OCI-LY1 (cell line): ENCODE measurements at regions not wholly inside any gene's neighbourhood (a gene's known extent, or its start where the extent isn't known, plus 50 kb on each side); places are given as distances from the start of the nearest gene placed in this dataset.

Experiments
- H2AFZ ChIP-seq: fragments of 200-600 bp; sonication (generic), shearing (Covaris generic); 2 replicates; pipeline ENCODE4 v1.6.0; 2014; ENCODE audit warnings: antibody characterized with exemption, mild to moderate bottlenecking, low read length
- H3F3A ChIP-seq: fragments of 200-600 bp; sonication (generic), shearing (Covaris generic); 2 replicates; pipeline ENCODE4 v1.6.0; 2014; ENCODE audit warnings: mild to moderate bottlenecking, antibody characterized with exemption, low read length, moderate library complexity; ENCODE audit not compliant: insufficient read depth
- H3K27ac ChIP-seq: fragments of 200-600 bp; sonication (generic); 2 replicates; pipeline ENCODE4 v1.5.1; 2014; ENCODE audit warnings: low read length, mixed run types, mild to moderate bottlenecking, low read depth; ENCODE audit not compliant: poor library complexity, severe bottlenecking
- H3K27me3 ChIP-seq: fragments of 200-600 bp; sonication (generic); 2 replicates; pipeline ENCODE4 v1.6.0; 2014; ENCODE audit warnings: antibody characterized with exemption, mild to moderate bottlenecking, low read length, moderate library complexity; ENCODE audit not compliant: insufficient read depth
- H3K36me3 ChIP-seq: fragments of 200-600 bp; sonication (generic); 2 replicates; pipeline ENCODE4 v1.6.1; 2014; ENCODE audit warnings: mild to moderate bottlenecking, antibody characterized with exemption, low read length, moderate library complexity, mixed read lengths; ENCODE audit not compliant: insufficient read depth
- H3K4me1 ChIP-seq: fragments of 200-600 bp; sonication (generic); 2 replicates; pipeline ENCODE4 v1.5.1; 2014; ENCODE audit warnings: mild to moderate bottlenecking, low read length, moderate library complexity; ENCODE audit not compliant: insufficient read depth, severe bottlenecking
- H3K4me2 ChIP-seq: fragments of 200-600 bp; sonication (generic), shearing (Covaris generic); 2 replicates; pipeline ENCODE4 v1.6.1; 2014; ENCODE audit warnings: low read length
- H3K4me3 ChIP-seq: fragments of 200-600 bp; sonication (generic); 2 replicates; pipeline ENCODE4 v1.5.1; 2014; ENCODE audit warnings: low read length, low read depth, mild to moderate bottlenecking, mixed read lengths; ENCODE audit not compliant: poor library complexity, severe bottlenecking
- H3K79me2 ChIP-seq: fragments of 200-600 bp; shearing (Covaris generic); 2 replicates; pipeline ENCODE4 v1.6.1; 2016; ENCODE audit warnings: mixed run types, low read length, mixed read lengths; ENCODE audit not compliant: insufficient read depth
- H3K9ac ChIP-seq: fragments of 200-600 bp; sonication (generic), shearing (Covaris generic); 2 replicates; pipeline ENCODE4 v1.6.1; 2014; ENCODE audit warnings: mild to moderate bottlenecking, low read length, mixed read lengths
- H3K9me2 ChIP-seq: fragments of 200-600 bp; sonication (generic), shearing (Covaris generic); 2 replicates; pipeline ENCODE4 v1.6.1; 2014; ENCODE audit warnings: low read depth, mild to moderate bottlenecking, low read length, mixed read lengths
- H3K9me3 ChIP-seq: fragments of 200-600 bp; shearing (Covaris generic); 2 replicates; pipeline ENCODE4 v1.6.1; 2014; ENCODE audit warnings: low read length, mixed read lengths
- H4K20me1 ChIP-seq: fragments of 200-600 bp; sonication (generic), shearing (Covaris generic); 2 replicates; pipeline ENCODE4 v1.6.0; 2016; ENCODE audit warnings: mild to moderate bottlenecking, low read length; ENCODE audit not compliant: insufficient read depth
- CTCF ChIP-seq: fragments of 200-600 bp; sonication (generic), shearing (Covaris generic); IDR thresholded peaks from 2 replicates; pipeline ENCODE4 v1.5.1; 2017; ENCODE audit warnings: mild to moderate bottlenecking, antibody characterized with exemption, low read length, moderate library complexity, mixed read lengths
- EZH2 ChIP-seq: fragments of 200-600 bp; sonication (generic), shearing (Covaris generic); IDR thresholded peaks from 2 replicates; pipeline ENCODE4 v1.8.0; 2017; ENCODE audit warnings: borderline replicate concordance, mixed run types, mild to moderate bottlenecking, antibody characterized with exemption, low read length, moderate library complexity, mixed read lengths

- Histone ChIP-seq H3K4me3 (no peak overlapping the region), H3K9me3 (no peaks in the 10 kb centered on the region), H2AFZ (no peak overlapping the region), H3K9ac (no peak overlapping the region), H3K4me1 (no peaks in the 10 kb centered on the region), H4K20me1 (no peaks in the 10 kb centered on the region), H3K9me2 (no peaks in the 10 kb centered on the region), H3K4me2 (no peak overlapping the region), H3K27ac (no peak overlapping the region), H3F3A (no peaks in the 10 kb centered on the region), H3K79me2 (no peaks in the 10 kb centered on the region), H3K36me3 (no peaks in the 10 kb centered on the region), H3K27me3 (no peaks in the 10 kb centered on the region)
- TF ChIP-seq CTCF, result no peak
- no peak for TF ChIP-seq EZH2
These were observed 98.4 kb downstream of the EFNB1 start for GRCh38 chrX:68927178-68927577.

GRCh38 chrX:68923147-68923546 lies 94.3 kb downstream of the EFNB1 start:
- Histone ChIP-seq H3K79me2 (no peaks in the 10 kb centered on the region), H2AFZ (no peak overlapping the region), H3K27ac (no peak overlapping the region), H3F3A (no peaks in the 10 kb centered on the region), H3K4me2 (no peak overlapping the region), H3K9me3 (no peaks in the 10 kb centered on the region), H3K9ac (no peak overlapping the region), H4K20me1 (no peaks in the 10 kb centered on the region), H3K36me3 (no peaks in the 10 kb centered on the region), H3K4me1 (no peaks in the 10 kb centered on the region), H3K4me3 (no peak overlapping the region), H3K9me2 (no peaks in the 10 kb centered on the region), H3K27me3 (no peaks in the 10 kb centered on the region)
- TF ChIP-seq CTCF (no peak), EZH2 (no peak)

- Histone ChIP-seq H3K27ac (no peak overlapping the region), H3K36me3 (no peaks in the 10 kb centered on the region), H3K9ac (no peak overlapping the region), H3K27me3 (no peaks in the 10 kb centered on the region), H3K4me3 (no peak overlapping the region), H3K4me2 (no peak overlapping the region), H4K20me1 (no peaks in the 10 kb centered on the region), H3K79me2 (no peaks in the 10 kb centered on the region), H3K4me1 (no peaks in the 10 kb centered on the region), H2AFZ (no peak overlapping the region), H3K9me3 (no peaks in the 10 kb centered on the region), H3K9me2 (no peaks in the 10 kb centered on the region), H3F3A (no peaks in the 10 kb centered on the region)
- no peak for TF ChIP-seq EZH2
- no peak for TF ChIP-seq CTCF
These were observed 93.2 kb downstream of the EFNB1 start for GRCh38 chrX:68922013-68922412.
